Medulla oblongata (tissue), 1 donor: ENCODE measurements at regions not wholly inside any gene's neighbourhood (a gene's known extent, or its start where the extent isn't known, plus 50 kb on each side); places are given as distances from the start of the nearest gene placed in this dataset.

ENCODE experiments used
- DNase-seq: peaks from one replicate; pipeline ENCODE4 v3.0.0-alpha.2; 2015; ENCODE audit errors: extremely low spot score

DNA sequence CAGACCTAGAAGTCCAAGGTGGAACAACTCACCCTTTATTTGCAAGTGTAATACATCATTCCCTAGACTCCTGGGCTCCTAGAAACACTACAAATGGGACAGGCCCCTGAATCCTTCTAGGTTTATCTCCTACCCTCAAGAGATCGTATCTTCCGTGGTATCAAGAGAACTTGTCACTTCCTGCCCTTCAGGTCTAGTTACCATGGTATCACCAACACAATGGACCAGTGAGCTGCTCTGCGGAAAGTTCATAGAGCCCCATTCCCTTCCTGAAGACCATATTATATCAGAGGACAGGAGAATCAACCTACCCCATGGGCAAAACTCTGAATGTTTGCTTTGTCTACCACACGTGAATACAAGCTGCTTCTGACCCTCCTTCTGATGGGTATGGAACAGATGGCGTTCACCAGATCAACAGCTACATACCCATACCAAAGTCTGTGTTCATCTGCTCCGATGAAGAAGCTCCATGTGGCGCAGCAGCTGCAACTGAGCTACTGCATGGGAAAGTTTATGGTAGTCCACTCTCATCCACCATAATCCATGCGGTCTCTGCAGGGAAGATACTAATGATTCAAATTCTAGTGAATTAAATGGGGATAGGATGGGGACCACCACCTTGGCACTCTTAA is 84.6 kb upstream of the KLF13 start:
- no peak for DNase-seq

- DNase-seq: no peak
Observed at GRCh38 chr15:31243895-31244294, 82.7 kb upstream of the KLF13 start.

DNA sequence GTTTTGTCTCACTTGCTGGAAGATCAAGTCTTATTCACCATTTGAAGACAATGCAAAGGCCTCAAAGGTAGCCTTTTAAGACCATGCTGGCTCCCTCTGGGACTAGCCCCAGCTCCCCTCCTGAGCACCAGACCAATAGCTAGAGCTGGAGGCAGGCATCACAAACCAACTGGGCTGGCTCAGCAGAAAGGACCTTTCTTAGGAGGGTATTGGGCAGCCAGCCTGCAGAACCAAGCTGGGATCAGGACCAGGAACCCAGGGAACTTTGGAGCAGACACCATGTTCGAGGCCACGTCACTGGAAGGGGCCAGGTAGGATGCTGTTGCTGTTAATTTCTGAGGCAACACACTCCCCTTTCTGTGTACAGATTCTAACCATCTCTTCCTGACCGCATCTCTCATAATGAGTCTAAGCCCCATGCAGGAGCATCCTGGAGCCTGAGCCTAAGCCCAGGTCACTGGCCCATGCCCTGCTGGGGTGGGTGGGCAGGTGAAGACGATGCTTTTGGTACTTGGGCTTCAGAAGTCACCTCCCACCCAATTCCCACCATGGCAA is 81.4 kb upstream of the KLF13 start:
- DNase-seq: no peak

- DNase-seq: no peak
Observed at GRCh38 chr15:31245756-31246155, 80.9 kb upstream of the KLF13 start.

DNA sequence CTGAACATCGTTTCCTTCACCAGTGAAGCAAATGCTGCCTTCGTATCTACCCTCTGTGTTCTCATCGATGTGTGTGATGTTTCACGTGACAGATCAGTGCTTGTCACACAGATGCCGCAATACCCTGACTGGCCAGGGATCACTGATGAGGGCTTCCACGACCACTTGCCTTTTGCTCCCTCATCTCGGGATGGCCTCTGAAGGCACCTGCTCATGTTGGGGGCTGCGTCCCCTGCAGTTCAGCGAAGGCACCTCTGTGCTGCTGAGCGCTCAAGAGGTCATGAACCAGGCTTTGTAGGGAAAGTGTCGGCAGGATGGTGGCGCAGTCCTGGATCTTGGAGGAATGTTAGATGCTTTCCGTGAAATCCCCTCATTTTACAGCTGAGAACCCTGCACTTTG is 79.2 kb upstream of the KLF13 start:
- DNase-seq: no peak

DNA sequence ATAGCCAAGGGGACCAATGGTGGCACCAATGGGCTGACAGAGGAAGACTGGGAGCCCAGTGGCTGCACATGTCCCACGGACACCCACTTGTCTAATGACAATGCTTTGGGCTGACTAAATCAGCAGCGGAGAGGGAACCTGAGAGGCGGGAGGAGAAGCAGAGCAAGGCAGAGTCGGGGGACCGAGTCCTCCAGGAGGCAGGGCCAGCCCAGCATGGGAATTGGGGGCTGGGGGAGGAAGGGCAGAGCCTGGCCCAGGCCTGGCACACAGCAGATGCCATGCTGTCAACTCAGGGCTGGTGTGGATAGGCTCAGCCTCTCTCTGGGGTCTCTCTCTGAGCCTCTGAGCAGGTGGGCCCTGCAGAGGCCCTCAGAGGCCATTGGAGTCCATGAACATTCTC is 78.4 kb upstream of the KLF13 start:
- DNase-seq: no peak

- no peak for DNase-seq
Observed at GRCh38 chr15:31248951-31249350, 77.7 kb upstream of the KLF13 start.

- no peak for DNase-seq
Observed at GRCh38 chr15:31250033-31250432, 76.6 kb upstream of the KLF13 start.

- no peak for DNase-seq
Observed at GRCh38 chr15:31251165-31251564, 75.5 kb upstream of the KLF13 start.

DNA sequence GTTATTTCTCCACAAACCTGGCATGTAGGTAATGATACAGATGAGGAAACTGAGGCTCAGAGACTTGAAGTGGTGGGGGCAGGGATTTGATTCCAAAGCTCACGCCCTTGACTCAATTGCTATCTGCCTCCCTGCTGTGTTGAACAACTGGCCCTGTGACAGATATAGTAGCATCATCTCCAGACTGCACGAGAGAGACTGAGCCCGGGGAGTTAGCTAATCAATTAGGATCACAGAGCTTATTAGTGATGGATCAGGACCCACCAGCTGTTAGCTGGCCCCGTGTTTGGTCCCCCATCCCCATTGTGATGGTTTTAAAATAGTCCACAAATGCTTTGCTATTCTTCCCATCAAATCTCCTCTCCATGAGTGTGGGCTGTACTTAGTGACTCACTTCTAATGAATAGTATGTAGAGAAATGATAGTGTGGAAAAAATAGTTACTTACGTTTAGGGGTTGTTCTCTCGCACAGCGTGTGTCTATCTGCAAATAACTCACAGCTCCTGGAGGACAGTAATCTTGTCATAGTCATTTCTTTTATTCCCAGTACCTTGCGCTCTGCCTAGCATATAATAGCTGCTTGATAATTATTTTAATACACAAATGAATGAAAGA is 74.4 kb upstream of the KLF13 start:
- DNase-seq: no peak

DNA sequence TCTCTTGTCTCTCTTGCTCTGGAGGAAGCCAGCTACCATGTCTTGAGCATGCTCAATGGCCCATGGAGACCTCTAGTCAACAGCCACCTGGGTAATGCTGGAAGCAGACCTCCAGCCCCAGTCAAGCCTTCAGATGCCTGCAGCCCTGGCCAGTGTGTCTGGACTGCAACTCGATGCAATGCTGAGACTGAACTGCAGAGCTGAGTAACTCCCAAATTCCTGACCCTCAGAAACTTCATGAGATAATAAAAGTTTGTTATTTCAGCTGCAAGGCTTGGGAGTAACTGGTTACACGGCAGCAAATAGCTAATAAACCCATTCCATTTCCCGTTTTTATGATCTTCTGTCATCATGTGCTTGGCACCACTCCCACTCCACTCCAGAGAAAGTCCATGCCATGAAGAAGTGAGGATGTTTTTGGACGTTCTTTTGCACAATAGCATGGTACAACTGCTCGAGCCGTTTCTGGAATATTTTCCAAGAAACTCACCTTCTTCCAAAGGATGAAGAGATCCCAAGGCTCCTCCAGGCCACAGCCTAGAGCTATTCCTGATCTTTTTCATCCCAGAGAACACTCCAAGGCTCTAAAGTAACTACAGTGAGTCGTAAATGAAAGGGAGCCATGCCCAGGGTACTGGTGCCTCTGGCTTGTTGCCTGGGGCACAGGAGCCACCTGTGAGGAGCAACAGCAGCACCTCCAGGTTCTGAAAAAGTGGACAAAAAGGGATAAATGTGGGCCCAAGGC is 72.0 kb upstream of the KLF13 start:
- DNase-seq: no peak

DNA sequence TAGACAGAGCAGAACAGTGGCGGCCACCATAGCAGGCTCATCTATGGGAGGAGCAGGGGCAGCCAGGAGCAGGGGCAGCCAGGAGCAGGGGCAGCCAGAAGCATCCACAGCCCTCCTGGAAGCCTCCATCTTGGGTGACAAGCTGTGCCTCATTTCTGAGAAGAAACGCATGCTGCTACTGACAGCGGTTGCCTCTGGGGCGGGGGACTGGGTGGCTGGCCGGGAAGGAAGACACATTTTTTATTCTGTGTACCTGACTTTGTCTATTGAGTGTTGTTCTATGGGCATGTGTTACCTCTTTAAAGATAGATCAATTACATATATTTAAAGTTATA is 71.5 kb upstream of the KLF13 start:
- no peak for DNase-seq

GRCh38 chr15:31255732-31256377 is 70.8 kb upstream of the KLF13 start:
- DNase-seq: no peak

- no peak for DNase-seq
Observed at GRCh38 chr15:31256378-31257265, 70.0 kb upstream of the KLF13 start.

GRCh38 chr15:31257286-31257685 is 69.3 kb upstream of the KLF13 start:
- no peak for DNase-seq

GRCh38 chr15:31258260-31258659 is 68.4 kb upstream of the KLF13 start:
- no peak for DNase-seq

GRCh38 chr15:31259562-31260252 is 66.9 kb upstream of the KLF13 start:
- DNase-seq: no peak

GRCh38 chr15:31260646-31261265 is 65.9 kb upstream of the KLF13 start:
- no peak for DNase-seq

- no peak for DNase-seq
Observed at GRCh38 chr15:31261266-31262142, 65.1 kb upstream of the KLF13 start.
